ENCODE measurements at regions not wholly inside any gene's neighbourhood (a gene's known extent, or its start where the extent isn't known, plus 50 kb on each side); places are given as distances from the start of the nearest gene placed in this dataset.

DNA sequence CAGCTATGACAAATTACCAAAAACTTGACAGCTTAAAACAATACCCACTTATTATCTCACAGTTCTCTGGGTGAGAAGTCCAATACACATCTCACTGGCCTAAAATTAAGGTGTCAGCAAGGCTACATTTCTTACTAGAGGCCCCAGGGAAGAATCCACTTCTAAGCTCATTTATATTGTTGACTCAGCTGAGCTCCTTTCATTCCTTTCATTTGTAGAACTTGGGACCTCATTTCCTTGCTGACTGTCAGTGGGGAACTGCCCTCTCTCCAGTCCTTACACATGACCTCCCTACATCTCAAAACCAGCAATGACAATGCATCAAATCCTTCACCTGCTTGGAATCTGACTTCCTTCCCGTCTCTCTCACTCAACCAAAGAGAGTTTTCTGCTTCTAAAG, 240.3 kb downstream of the IPMK start:
- TF ChIP-seq, protein P1, sequence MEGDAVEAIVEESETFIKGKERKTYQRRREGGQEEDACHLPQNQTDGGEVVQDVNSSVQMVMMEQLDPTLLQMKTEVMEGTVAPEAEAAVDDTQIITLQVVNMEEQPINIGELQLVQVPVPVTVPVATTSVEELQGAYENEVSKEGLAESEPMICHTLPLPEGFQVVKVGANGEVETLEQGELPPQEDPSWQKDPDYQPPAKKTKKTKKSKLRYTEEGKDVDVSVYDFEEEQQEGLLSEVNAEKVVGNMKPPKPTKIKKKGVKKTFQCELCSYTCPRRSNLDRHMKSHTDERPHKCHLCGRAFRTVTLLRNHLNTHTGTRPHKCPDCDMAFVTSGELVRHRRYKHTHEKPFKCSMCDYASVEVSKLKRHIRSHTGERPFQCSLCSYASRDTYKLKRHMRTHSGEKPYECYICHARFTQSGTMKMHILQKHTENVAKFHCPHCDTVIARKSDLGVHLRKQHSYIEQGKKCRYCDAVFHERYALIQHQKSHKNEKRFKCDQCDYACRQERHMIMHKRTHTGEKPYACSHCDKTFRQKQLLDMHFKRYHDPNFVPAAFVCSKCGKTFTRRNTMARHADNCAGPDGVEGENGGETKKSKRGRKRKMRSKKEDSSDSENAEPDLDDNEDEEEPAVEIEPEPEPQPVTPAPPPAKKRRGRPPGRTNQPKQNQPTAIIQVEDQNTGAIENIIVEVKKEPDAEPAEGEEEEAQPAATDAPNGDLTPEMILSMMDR (conservative IDR thresholded peaks at IDR 0.05; ENCODE audit: low read depth, low read length): no peak
- TF ChIP-seq EZH2 (IDR thresholded peaks at IDR 0.05; ENCODE audit: borderline replicate concordance, low read depth, low read length, poor library complexity, severe bottlenecking): no peak
